Activated CD8-positive, alpha-beta memory T cell treated with anti-CD3 and anti-CD28 coated beads, Interleukin-2, amount 50 U/mL, for 4 hours (primary cell): ENCODE measurements at regions not wholly inside any gene's neighbourhood (a gene's known extent, or its start where the extent isn't known, plus 50 kb on each side); places are given as distances from the start of the nearest gene placed in this dataset.
"Not testable (repeated sequence)": the region's sequence is repeated elsewhere in the genome, so short reads cannot be mapped to it uniquely, and the experiment has no call there.

Experiments used
- DNase-seq: peaks from one replicate; pipeline ENCODE4 v3.0.0-alpha.2; 2020

- no peak for DNase-seq
Measured at GRCh38 chrX:129361576-129361975, 161.7 kb downstream of the SMARCA1 start.

GRCh38 chrX:129360175-129360574, 163.1 kb downstream of the SMARCA1 start:
- DNase-seq, result peak; percentile 22

- DNase-seq, result no peak
Measured at GRCh38 chrX:129359269-129359668, 164.0 kb downstream of the SMARCA1 start.

GRCh38 chrX:129357428-129357827, 165.9 kb downstream of the SMARCA1 start:
- DNase-seq, result not testable (repeated sequence)

GRCh38 chrX:129347291-129347690, 176.0 kb downstream of the SMARCA1 start:
- DNase-seq, result no peak

- DNase-seq, result no peak
Measured at GRCh38 chrX:129346574-129346973, 176.7 kb downstream of the SMARCA1 start.

- not testable (repeated sequence) for DNase-seq
Measured at GRCh38 chrX:129337264-129337663, 186.0 kb downstream of the SMARCA1 start.

- no peak for DNase-seq
Measured at GRCh38 chrX:129323115-129323514, 200.2 kb downstream of the SMARCA1 start.

GRCh38 chrX:129318375-129318774, 204.9 kb downstream of the SMARCA1 start:
- no peak for DNase-seq

GRCh38 chrX:129316461-129316860, 206.8 kb downstream of the SMARCA1 start:
- no peak for DNase-seq

- DNase-seq, result no peak
Measured at GRCh38 chrX:129310000-129310399, 213.3 kb downstream of the SMARCA1 start.

GRCh38 chrX:129262912-129263311, 260.4 kb downstream of the SMARCA1 start:
- DNase-seq, result no peak

GRCh38 chrX:129255516-129255915, 267.8 kb downstream of the SMARCA1 start:
- DNase-seq, result not testable (repeated sequence)

GRCh38 chrX:129249563-129249962, 273.7 kb downstream of the SMARCA1 start:
- DNase-seq, result no peak

GRCh38 chrX:129247642-129248041, 275.6 kb downstream of the SMARCA1 start:
- no peak for DNase-seq

GRCh38 chrX:129239371-129239770, 283.9 kb downstream of the SMARCA1 start:
- no peak for DNase-seq

GRCh38 chrX:129238011-129238410, 285.3 kb downstream of the SMARCA1 start:
- DNase-seq, result no peak

GRCh38 chrX:129235903-129236302, 287.4 kb downstream of the SMARCA1 start:
- no peak for DNase-seq

- no peak for DNase-seq
Measured at GRCh38 chrX:129233786-129234185, 289.5 kb downstream of the SMARCA1 start.

- DNase-seq, result no peak
Measured at GRCh38 chrX:129230850-129231512, 292.3 kb downstream of the SMARCA1 start.

- no peak for DNase-seq
Measured at GRCh38 chrX:129230168-129230567, 293.1 kb downstream of the SMARCA1 start.

- DNase-seq, result no peak
Measured at GRCh38 chrX:129227366-129227765, 295.9 kb downstream of the SMARCA1 start.

- DNase-seq, result no peak
Measured at GRCh38 chrX:129193357-129193756, 329.9 kb downstream of the SMARCA1 start.

- no peak for DNase-seq
Measured at GRCh38 chrX:129188231-129188630, 335.1 kb downstream of the SMARCA1 start.

GRCh38 chrX:129176710-129177109, 346.6 kb downstream of the SMARCA1 start:
- no peak for DNase-seq
